HCT116 (cell line): ENCODE measurements at regions not wholly inside any gene's neighbourhood (a gene's known extent, or its start where the extent isn't known, plus 50 kb on each side); places are given as distances from the start of the nearest gene placed in this dataset.
A peak's percentile ranks its signal among the peaks of the same experiment; 100 is the strongest.

Experiments
- ATAC-seq: fragments of 200-7000 bp; cut with Tn5 transposase; 2 replicates; pipeline ENCODE4 v1.9.1; 2020; ENCODE audit warnings: mild to moderate bottlenecking, moderate library complexity
- BruUV-seq: library from RNA; stranded (reverse); fragments of 400-500 nt; replicated peaks from 2 replicates; lab custom pipeline; 2021; lab: Mats Ljungman, UMichigan
- CTCF ChIA-PET: fragments of 300-600 bp; sonication (Branson Sonifier 250); formaldehyde crosslinking; loops from one replicate; lab custom pipeline; 2021; ENCODE audit warnings: antibody characterized with exemption; lab: Charles Lee
- POLR2A ChIA-PET: fragments of 300-600, 350-600 bp; sonication (Branson Sonifier 250); formaldehyde crosslinking; loops from one replicate; lab custom pipeline; 2021; ENCODE audit warnings: antibody characterized with exemption; lab: Charles Lee
- RAD21 ChIA-PET, 2 experiments: fragments of 300-600 bp; sonication (Branson Sonifier 250); formaldehyde crosslinking; loops; one replicate each; lab custom pipeline; 2023; ENCODE audit warnings: low total read pairs in 2 of 2; ENCODE audit not compliant: uncharacterized antibody in 2 of 2, unreplicated experiment in 2 of 2, low non-redundant PET in 1 of 2; lab: Charles Lee
- DNase-seq: peaks from one replicate; pipeline ENCODE4 v3.0.0-alpha.2; 2010; ENCODE audit warnings: low read depth, low spot score
- H2AFZ ChIP-seq: fragments of 200-600 bp; shearing (Covaris generic), sonication (generic); 2 replicates; pipeline ENCODE4 v1.6.1; 2017; ENCODE audit warnings: low read depth, mixed run types, mixed read lengths, antibody characterized with exemption, low read length; ENCODE audit not compliant: poor library complexity, severe bottlenecking
- H3K27ac ChIP-seq: 2 replicates; pipeline ENCODE4 v1.5.1; 2012; ENCODE audit warnings: low read depth, low read length
- H3K27me3 ChIP-seq: fragments of 200-600 bp; sonication (generic); 2 replicates; pipeline ENCODE4 v1.6.1; 2016; ENCODE audit warnings: mixed run types, low read length, mixed read lengths; ENCODE audit not compliant: insufficient read depth
- H3K36me3 ChIP-seq, 2 experiments: fragments of 200-500 bp in 1 of 2; fragments of 200-600 bp in 1 of 2; sonication (Bioruptor generic) in 1 of 2; sonication (generic) in 1 of 2; 2 replicates each; pipeline versions ENCODE4 v1.5.1 to v1.6.1; 2014 to 2016; ENCODE audit warnings: low read length in 2 of 2, inconsistent platforms in 1 of 2, mixed read lengths in 1 of 2, mixed run types in 1 of 2; ENCODE audit not compliant: insufficient read depth in 2 of 2, control insufficient read depth in 1 of 2
- H3K4me1 ChIP-seq, 2 experiments: fragments of 200-600 bp in 1 of 2; sonication (generic) in 1 of 2; 2 replicates each; pipeline versions ENCODE4 v1.5.1 to v1.6.1; 2012 to 2017; ENCODE audit warnings: low read length in 2 of 2, inconsistent platforms in 1 of 2, mild to moderate bottlenecking in 1 of 2, mixed read lengths in 1 of 2, mixed run types in 1 of 2, moderate library complexity in 1 of 2; ENCODE audit not compliant: insufficient read depth in 2 of 2, control insufficient read depth in 1 of 2
- H3K4me2 ChIP-seq: fragments of 200-600 bp; sonication (generic); 2 replicates; pipeline ENCODE4 v1.6.1; 2017; ENCODE audit warnings: mixed run types, low read length, mixed read lengths
- H3K4me3 ChIP-seq, 2 experiments: fragments of 200-600 bp in 1 of 2; sonication (generic) in 1 of 2; replicated peaks in 1 of 2; 2 replicates each; pipeline ENCODE4 v1.5.1; 2011 to 2016; ENCODE audit warnings: low read length in 2 of 2, control low read depth in 1 of 2, low read depth in 1 of 2, mild to moderate bottlenecking in 1 of 2, mixed read lengths in 1 of 2, mixed run types in 1 of 2
- H3K79me2 ChIP-seq: fragments of 200-600 bp; sonication (generic); 2 replicates; pipeline ENCODE4 v1.6.1; 2017; ENCODE audit warnings: mild to moderate bottlenecking, mixed run types, low read length, moderate library complexity, mixed read lengths; ENCODE audit not compliant: insufficient read depth
- H3K9ac ChIP-seq: fragments of 200-600 bp; sonication (generic); 2 replicates; pipeline ENCODE4 v1.6.1; 2016; ENCODE audit warnings: low read length, mixed read lengths
- H3K9me2 ChIP-seq: fragments of 200-600 bp; sonication (generic), shearing (Covaris generic); 2 replicates; pipeline ENCODE4 v1.6.1; 2017; ENCODE audit warnings: mixed run types, mild to moderate bottlenecking, moderate library complexity; ENCODE audit not compliant: insufficient read depth
- H3K9me3 ChIP-seq, 2 experiments: fragments of 200-500 bp in 1 of 2; fragments of 200-600 bp in 1 of 2; sonication (Bioruptor generic) in 1 of 2; sonication (generic) in 1 of 2; 2 replicates each; pipeline ENCODE4 v1.6.1; 2014 to 2017; ENCODE audit warnings: low read length in 2 of 2, mixed read lengths in 2 of 2, inconsistent platforms in 1 of 2, low read depth in 1 of 2, mild to moderate bottlenecking in 1 of 2, mixed run types in 1 of 2, moderate library complexity in 1 of 2; ENCODE audit not compliant: control insufficient read depth in 1 of 2, insufficient read depth in 1 of 2
- H4K20me1 ChIP-seq: fragments of 200-600 bp; sonication (generic), shearing (Covaris generic); 2 replicates; pipeline ENCODE4 v1.6.1; 2017; ENCODE audit warnings: mixed run types, mild to moderate bottlenecking, moderate library complexity; ENCODE audit not compliant: insufficient read depth
- CEBPB ChIP-seq: IDR thresholded peaks from 2 replicates; pipeline ENCODE4 v1.6.1; 2012; ENCODE audit warnings: low read depth
- EZH2phosphoT487 ChIP-seq: fragments of 200-600 bp; IDR thresholded peaks from 2 replicates; pipeline ENCODE4 v1.6.1; 2018; ENCODE audit warnings: antibody characterized with exemption, borderline replicate concordance
- JUND ChIP-seq: IDR thresholded peaks from 2 replicates; pipeline ENCODE4 v1.6.1; 2012
- RAD21 ChIP-seq: IDR thresholded peaks from 2 replicates; pipeline ENCODE4 v1.6.1; 2012; ENCODE audit warnings: low read depth, mild to moderate bottlenecking
- intact Hi-C: fragments of 100-400 bp; cut with micrococcal nuclease; formaldehyde crosslinking; loops from 2 replicates; pipeline ENCODE4 v1.10.0; 2022
- TF ChIP-seq, protein P1 (sequence below), 3 experiments: fragments of 200-600 bp in 1 of 3; sonication (generic) in 1 of 3; IDR thresholded peaks in 2 of 3; conservative IDR thresholded peaks in 1 of 3; 2 replicates each; pipeline ENCODE4 v1.5.1; 2012 to 2017; ENCODE audit warnings: low read depth in 2 of 3, low read length in 2 of 3, antibody characterized with exemption in 1 of 3, borderline replicate concordance in 1 of 3, control low read depth in 1 of 3, mild to moderate bottlenecking in 1 of 3, mixed read lengths in 1 of 3, mixed run types in 1 of 3, moderate library complexity in 1 of 3; ENCODE audit not compliant: insufficient read depth in 1 of 3

DNA sequence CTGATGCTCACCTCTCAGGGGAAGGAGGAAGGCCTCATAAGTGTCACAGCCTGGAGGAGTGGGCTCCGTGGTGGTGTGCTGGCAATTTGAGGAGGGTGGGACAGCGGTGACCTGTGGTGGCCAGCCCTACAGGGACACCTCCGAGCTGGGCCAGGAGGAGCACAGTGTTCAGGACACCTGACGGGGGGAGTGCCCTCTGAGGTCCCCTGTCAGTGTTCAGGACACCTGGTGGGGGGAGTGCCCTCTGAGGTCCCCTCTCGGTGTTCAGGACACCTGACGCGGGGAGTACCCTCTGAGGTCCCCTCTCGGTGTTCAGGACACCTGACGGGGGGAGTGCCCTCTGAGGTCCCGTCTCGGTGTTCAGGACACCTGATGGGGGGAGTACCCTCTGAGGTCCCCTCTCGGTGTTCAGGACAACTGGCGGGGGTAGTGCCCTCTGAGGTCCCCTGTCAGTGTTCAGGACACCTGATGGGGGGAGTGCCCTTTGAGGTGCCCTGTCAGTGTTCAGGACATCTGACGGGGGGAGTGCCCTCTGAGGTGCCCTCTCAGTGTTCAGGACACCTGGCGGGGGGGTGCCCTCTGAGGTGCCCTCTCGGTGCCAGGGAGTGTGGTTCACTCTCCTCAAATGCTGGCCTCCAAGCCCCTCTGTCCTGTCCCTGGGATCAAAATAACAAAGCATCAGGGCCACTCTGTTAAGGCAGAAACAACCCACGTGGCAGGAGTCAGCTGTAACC, 73.4 kb upstream of the ZNF469 start:
- Histone ChIP-seq H3K9me3 (peaks cover 0 to 10% of the 10 kb centered on the region in 2 experiments; a peak in 1 of 4 replicates), H3K4me2 (no peak overlapping the region), H3K27me3 (no peaks in the 10 kb centered on the region), H3K9ac (no peak overlapping the region), H3K79me2 (no peaks in the 10 kb centered on the region), H3K4me3 (no peak overlapping the region), H2AFZ (no peak overlapping the region), H3K9me2 (no peaks in the 10 kb centered on the region), H4K20me1 (no peaks in the 10 kb centered on the region), H3K4me1 (peaks cover 3 to 22% of the 10 kb centered on the region in 2 experiments), H3K27ac (no peak overlapping the region), H3K36me3 (no peaks in the 10 kb centered on the region)
- ChIA-PET CTCF (no interaction called here), RAD21 (no interaction called here), POLR2A (no interaction called here)
- intact Hi-C loops = no loop called here
- no peak for TF ChIP-seq EZH2phosphoT487
- no TSS peak for BruUV-seq
- ATAC-seq (no peak), DNase-seq (no peak)

DNA sequence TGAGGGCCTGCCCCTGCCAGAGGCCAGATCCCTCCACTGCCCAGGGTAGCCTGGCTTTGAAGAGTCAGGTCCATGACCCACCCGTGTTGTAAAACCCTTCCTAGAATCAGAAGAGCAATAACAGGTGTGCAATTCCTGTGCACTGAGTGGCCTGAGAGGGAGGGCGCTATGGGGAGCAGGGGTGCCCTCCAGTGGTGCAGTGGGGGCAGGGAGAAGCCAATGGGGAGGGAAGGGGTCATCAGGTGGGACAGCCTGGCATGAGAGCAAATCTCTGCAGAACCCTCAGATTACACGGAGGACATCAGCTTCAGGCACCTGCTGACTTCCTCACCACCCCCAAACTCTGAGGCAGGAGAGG, 72.9 kb upstream of the ZNF469 start:
- DNase-seq = no peak
- intact Hi-C loops = no loop called here
- no peaks in the 10 kb centered on the region for H3K36me3 ChIP-seq
- no peak overlapping the region for H3K27ac ChIP-seq
- no peak overlapping the region for H3K4me2 ChIP-seq
- no peaks in the 10 kb centered on the region for H3K27me3 ChIP-seq
- no TSS peak for BruUV-seq
- no peak overlapping the region for H3K9ac ChIP-seq
- no peaks in the 10 kb centered on the region for H3K9me2 ChIP-seq
- no peaks in the 10 kb centered on the region for H4K20me1 ChIP-seq
- TF ChIP-seq RAD21 (peak; percentile 82), CEBPB (no peak), JUND (no peak), EZH2phosphoT487 (no peak)
- TF ChIP-seq, protein P1, sequence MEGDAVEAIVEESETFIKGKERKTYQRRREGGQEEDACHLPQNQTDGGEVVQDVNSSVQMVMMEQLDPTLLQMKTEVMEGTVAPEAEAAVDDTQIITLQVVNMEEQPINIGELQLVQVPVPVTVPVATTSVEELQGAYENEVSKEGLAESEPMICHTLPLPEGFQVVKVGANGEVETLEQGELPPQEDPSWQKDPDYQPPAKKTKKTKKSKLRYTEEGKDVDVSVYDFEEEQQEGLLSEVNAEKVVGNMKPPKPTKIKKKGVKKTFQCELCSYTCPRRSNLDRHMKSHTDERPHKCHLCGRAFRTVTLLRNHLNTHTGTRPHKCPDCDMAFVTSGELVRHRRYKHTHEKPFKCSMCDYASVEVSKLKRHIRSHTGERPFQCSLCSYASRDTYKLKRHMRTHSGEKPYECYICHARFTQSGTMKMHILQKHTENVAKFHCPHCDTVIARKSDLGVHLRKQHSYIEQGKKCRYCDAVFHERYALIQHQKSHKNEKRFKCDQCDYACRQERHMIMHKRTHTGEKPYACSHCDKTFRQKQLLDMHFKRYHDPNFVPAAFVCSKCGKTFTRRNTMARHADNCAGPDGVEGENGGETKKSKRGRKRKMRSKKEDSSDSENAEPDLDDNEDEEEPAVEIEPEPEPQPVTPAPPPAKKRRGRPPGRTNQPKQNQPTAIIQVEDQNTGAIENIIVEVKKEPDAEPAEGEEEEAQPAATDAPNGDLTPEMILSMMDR (IDR thresholded peaks at IDR 0.05 in 2 of 3, conservative IDR thresholded peaks at IDR 0.05 in 1 of 3; ENCODE audit: borderline replicate concordance in 1 of 3, insufficient read depth in 1 of 3, low read depth in 2 of 3, low read length in 2 of 3) = peak; percentile 42 to 76 (median 49); a peak in 5 of 6 replicates
- peak; percentile 78 for ATAC-seq
- peaks cover 0 to 10% of the 10 kb centered on the region in 2 experiments; a peak in 1 of 4 replicates for H3K9me3 ChIP-seq
- H3K4me3 ChIP-seq = no peak overlapping the region
- H3K4me1 ChIP-seq = peaks cover 0 to 16% of the 10 kb centered on the region in 2 experiments; a peak in 1 of 4 replicates
- H3K79me2 ChIP-seq = no peaks in the 10 kb centered on the region
- ChIA-PET POLR2A (no interaction called here), CTCF (no interaction called here), RAD21 (no interaction called here)
- H2AFZ ChIP-seq = no peak overlapping the region
